ENCODE measurements at regions not wholly inside any gene's neighbourhood (a gene's known extent, or its start where the extent isn't known, plus 50 kb on each side); places are given as distances from the start of the nearest gene placed in this dataset.

DNA sequence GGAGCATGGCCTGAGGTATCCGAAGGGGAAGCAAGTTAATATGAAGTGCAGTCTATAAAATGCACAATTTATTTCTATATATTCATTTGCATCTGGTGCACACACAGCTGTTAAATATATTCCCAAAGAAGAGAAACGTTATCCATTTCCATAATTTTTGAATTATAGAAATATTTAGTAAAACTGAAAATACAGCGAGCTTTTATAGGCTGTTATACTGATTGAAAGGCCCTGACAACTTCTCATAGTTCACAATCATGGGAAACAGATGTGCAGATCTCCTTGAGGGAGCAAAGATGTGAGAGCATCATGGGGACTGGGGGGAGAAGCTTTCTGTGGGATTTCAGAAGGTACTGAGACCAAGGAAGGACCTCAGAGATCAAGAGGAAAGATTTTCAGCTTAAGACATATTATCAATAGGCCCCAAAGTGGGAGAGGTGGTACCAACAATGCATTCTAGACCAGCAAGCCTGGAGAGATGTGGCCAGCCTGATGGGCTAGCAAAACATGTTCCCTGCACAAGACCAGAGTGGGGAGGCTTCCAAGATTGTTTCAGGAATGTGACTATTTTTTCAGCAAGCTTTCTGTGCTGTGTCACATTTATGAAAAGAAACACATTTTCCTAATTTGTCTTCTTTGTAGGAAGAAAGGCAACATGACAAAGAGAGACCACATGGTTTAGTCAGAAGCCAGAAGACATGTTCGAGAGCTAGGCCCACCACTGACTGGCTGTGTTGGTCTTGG, 256.0 kb upstream of the SFRP2 start:
- TF ChIP-seq, protein P1, sequence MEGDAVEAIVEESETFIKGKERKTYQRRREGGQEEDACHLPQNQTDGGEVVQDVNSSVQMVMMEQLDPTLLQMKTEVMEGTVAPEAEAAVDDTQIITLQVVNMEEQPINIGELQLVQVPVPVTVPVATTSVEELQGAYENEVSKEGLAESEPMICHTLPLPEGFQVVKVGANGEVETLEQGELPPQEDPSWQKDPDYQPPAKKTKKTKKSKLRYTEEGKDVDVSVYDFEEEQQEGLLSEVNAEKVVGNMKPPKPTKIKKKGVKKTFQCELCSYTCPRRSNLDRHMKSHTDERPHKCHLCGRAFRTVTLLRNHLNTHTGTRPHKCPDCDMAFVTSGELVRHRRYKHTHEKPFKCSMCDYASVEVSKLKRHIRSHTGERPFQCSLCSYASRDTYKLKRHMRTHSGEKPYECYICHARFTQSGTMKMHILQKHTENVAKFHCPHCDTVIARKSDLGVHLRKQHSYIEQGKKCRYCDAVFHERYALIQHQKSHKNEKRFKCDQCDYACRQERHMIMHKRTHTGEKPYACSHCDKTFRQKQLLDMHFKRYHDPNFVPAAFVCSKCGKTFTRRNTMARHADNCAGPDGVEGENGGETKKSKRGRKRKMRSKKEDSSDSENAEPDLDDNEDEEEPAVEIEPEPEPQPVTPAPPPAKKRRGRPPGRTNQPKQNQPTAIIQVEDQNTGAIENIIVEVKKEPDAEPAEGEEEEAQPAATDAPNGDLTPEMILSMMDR (conservative IDR thresholded peaks at IDR 0.05; ENCODE audit: low read depth in 2 of 2), result no peak
- no peak for TF ChIP-seq EZH2 (IDR thresholded peaks at IDR 0.05; ENCODE audit: low read depth, unreplicated experiment)
- no peak for TF ChIP-seq EZH2phosphoT487 (IDR thresholded peaks at IDR 0.05; ENCODE audit: unreplicated experiment)
- TF ChIP-seq, protein P2, sequence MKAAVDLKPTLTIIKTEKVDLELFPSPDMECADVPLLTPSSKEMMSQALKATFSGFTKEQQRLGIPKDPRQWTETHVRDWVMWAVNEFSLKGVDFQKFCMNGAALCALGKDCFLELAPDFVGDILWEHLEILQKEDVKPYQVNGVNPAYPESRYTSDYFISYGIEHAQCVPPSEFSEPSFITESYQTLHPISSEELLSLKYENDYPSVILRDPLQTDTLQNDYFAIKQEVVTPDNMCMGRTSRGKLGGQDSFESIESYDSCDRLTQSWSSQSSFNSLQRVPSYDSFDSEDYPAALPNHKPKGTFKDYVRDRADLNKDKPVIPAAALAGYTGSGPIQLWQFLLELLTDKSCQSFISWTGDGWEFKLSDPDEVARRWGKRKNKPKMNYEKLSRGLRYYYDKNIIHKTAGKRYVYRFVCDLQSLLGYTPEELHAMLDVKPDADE (IDR thresholded peaks at IDR 0.05), result no peak
- TF ChIP-seq POLR2AphosphoS5 (IDR thresholded peaks at IDR 0.05; ENCODE audit: low read depth), result no peak
- TF ChIP-seq JUNB (IDR thresholded peaks at IDR 0.05; ENCODE audit: unreplicated experiment), result no peak
